ENCODE measurements at regions not wholly inside any gene's neighbourhood (a gene's known extent, or its start where the extent isn't known, plus 50 kb on each side); places are given as distances from the start of the nearest gene placed in this dataset.
"Not testable (repeated sequence)": the region's sequence is repeated elsewhere in the genome, so short reads cannot be mapped to it uniquely, and the experiment has no call there.

DNA sequence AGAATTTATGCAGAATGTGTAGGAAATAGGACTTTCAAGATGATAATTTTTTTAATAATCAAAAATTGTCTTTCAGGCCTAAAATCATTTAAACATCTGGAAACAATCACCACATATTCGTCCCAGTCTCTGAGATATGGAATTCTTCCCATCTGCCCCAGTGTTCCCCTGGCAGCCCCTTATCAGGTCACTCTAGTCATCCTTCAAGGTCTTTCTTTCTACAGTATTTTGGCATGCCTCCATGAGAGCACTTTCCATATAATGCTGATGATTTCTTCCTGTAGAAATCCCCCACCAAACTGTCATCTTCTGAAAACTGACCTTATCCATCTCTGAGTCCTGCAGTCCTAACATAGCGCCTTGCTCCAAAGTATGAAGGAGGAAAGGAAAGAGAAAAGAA lies 422.1 kb downstream of the RPS29 start:
- POLR2A ChIA-PET, result no interaction called here
- no peaks in the 10 kb centered on the region for H3K9me3 Mint-ChIP-seq
- ATAC-seq (ENCODE audit: low read depth), result no peak

DNA sequence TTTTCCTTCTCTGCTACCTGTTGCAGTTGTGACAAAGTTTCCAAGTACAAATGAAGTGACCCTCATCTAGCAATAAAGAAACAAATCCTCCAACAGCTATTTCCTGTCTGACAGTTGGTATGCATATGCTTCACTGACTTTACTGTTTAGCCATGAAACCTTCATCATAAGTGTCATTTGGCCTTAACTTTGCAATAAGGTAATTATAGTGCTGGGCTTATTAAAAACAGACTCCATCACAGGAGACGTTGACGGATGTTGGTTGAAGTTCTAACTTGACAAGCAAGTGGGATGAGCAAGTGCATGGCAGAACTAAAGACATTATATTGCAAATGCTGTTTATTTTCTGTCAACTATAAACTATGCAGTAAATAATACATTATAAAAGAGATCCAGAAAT lies 425.2 kb downstream of the RPS29 start:
- POLR2A ChIA-PET, result no interaction called here

More for the DNA sequence above, 422.1 kb downstream of the RPS29 start:
- peaks cover 4% of the 10 kb centered on the region for H3K27me3 Mint-ChIP-seq
- DNase-seq, result no peak
- no peaks in the 10 kb centered on the region for H3K36me3 Mint-ChIP-seq
- no peak overlapping the region for H3K4me3 Mint-ChIP-seq
- H3K4me1 Mint-ChIP-seq, result peaks cover 2% of the 10 kb centered on the region
- no peak overlapping the region for H3K27ac Mint-ChIP-seq

DNA sequence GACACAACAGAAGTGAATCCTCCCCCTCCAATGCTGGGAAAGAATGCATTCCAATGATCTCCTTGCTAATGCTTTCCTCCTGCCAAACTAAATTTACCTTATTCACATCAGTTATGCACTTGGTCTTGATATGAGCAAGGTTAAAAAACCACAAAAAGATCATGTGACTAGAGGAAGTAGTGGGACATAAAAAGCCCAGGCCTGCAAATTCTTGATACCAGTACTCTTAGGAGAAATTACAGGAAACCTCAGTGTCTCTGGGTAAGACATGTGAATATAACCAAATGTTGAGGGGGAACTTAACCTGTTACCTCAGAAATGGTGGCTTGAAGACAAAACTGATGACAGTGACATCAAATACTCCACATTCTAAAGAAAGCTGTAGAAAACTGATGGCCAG lies 427.1 kb downstream of the RPS29 start:
- DNase-seq (no peak), ATAC-seq (ENCODE audit: low read depth) (no peak)
- no peak overlapping the region for H3K4me3 Mint-ChIP-seq
- no peaks in the 10 kb centered on the region for H3K36me3 Mint-ChIP-seq
- H3K4me1 Mint-ChIP-seq, result peaks cover 4% of the 10 kb centered on the region
- peaks cover under 1% of the 10 kb centered on the region for H3K27me3 Mint-ChIP-seq
- no peak overlapping the region for H3K27ac Mint-ChIP-seq
- POLR2A ChIA-PET, result no interaction called here
- peaks cover 1% of the 10 kb centered on the region for H3K9me3 Mint-ChIP-seq

More for the DNA sequence above, 425.2 kb downstream of the RPS29 start:
- H3K27ac Mint-ChIP-seq, result no peak overlapping the region
- H3K27me3 Mint-ChIP-seq, result peaks cover 2% of the 10 kb centered on the region
- ATAC-seq (ENCODE audit: low read depth), result no peak
- no peaks in the 10 kb centered on the region for H3K36me3 Mint-ChIP-seq
- peaks cover 4% of the 10 kb centered on the region for H3K4me1 Mint-ChIP-seq
- no peak overlapping the region for H3K4me3 Mint-ChIP-seq
- H3K9me3 Mint-ChIP-seq, result peaks cover 1% of the 10 kb centered on the region
- DNase-seq, result no peak

DNA sequence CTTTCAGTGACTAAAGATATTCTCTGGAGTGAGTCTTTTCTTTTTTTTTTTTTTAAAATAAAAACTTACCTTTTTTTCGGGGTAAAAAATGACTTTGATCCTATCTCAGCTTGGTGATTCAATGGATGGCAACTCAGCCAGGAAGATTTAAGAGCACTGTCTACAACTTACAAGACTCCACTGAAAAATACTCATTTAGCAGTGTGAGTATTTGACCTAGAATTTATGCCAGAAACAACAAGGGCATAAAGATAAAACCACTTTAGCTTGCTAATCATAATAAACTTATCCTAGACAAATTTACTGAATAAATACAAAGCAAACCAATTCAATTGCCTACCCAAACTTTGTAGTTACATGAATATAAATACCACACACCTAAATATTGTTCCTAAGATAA lies 446.6 kb downstream of the RPS29 start:
- Mint-ChIP-seq H3K27ac (no peak overlapping the region), H3K36me3 (no peaks in the 10 kb centered on the region), H3K4me1 (no peaks in the 10 kb centered on the region), H3K9me3 (no peaks in the 10 kb centered on the region), H3K4me3 (no peak overlapping the region), H3K27me3 (no peaks in the 10 kb centered on the region)
- no peak for ATAC-seq (ENCODE audit: low read depth)
- POLR2A ChIA-PET, result no interaction called here
- DNase-seq, result no peak

DNA sequence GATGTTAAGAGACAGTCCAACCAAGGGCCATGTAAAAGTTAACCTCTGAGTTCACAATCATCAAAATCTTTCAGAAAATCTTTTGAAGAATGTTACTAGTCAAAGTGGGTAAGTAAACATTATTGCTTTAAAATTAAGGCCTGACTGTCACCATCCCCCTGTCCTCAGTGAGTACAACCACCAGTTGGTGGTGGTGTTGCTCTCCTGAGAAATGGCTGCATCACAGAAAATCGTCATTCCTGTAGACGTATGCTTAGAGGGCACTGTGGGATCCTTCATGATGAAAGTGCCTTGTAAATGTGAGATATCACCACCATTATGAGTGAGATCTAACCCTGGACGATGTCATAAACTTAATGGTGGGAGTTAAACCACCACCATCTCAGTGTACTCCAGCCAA lies 451.2 kb downstream of the RPS29 start:
- H3K4me1 Mint-ChIP-seq, result no peaks in the 10 kb centered on the region
- POLR2A ChIA-PET, result no interaction called here
- ATAC-seq (ENCODE audit: low read depth) (no peak), DNase-seq (no peak)
- no peak overlapping the region for H3K27ac Mint-ChIP-seq
- H3K9me3 Mint-ChIP-seq, result peaks cover 1% of the 10 kb centered on the region
- H3K36me3 Mint-ChIP-seq, result no peaks in the 10 kb centered on the region
- H3K4me3 Mint-ChIP-seq, result no peak overlapping the region
- H3K27me3 Mint-ChIP-seq, result no peaks in the 10 kb centered on the region

DNA sequence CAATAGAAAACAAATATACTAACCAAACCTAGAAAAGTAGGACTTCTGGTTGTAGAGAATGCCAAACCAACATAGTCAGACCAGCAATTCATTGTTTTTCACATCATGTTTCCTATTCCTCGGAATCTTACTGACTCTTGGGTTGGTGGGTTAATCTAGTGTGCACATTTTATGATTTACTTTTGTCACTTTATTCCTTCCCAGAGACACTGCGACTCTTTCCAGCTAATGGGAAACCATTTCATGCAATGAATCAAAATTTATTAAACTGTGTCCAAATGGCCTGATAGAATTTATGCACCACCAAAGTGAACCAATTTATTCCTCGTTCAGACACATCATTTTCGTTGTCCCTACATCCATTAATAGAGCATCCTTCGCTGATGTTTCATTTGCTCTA lies 464.9 kb downstream of the RPS29 start:
- POLR2A ChIA-PET, result no interaction called here
- DNase-seq (no peak), ATAC-seq (ENCODE audit: low read depth) (no peak)
- H3K9me3 Mint-ChIP-seq, result no peaks in the 10 kb centered on the region
- no peaks in the 10 kb centered on the region for H3K36me3 Mint-ChIP-seq
- H3K27me3 Mint-ChIP-seq, result no peaks in the 10 kb centered on the region
- H3K27ac Mint-ChIP-seq, result no peak overlapping the region
- H3K4me3 Mint-ChIP-seq, result no peak overlapping the region
- H3K4me1 Mint-ChIP-seq, result no peaks in the 10 kb centered on the region

DNA sequence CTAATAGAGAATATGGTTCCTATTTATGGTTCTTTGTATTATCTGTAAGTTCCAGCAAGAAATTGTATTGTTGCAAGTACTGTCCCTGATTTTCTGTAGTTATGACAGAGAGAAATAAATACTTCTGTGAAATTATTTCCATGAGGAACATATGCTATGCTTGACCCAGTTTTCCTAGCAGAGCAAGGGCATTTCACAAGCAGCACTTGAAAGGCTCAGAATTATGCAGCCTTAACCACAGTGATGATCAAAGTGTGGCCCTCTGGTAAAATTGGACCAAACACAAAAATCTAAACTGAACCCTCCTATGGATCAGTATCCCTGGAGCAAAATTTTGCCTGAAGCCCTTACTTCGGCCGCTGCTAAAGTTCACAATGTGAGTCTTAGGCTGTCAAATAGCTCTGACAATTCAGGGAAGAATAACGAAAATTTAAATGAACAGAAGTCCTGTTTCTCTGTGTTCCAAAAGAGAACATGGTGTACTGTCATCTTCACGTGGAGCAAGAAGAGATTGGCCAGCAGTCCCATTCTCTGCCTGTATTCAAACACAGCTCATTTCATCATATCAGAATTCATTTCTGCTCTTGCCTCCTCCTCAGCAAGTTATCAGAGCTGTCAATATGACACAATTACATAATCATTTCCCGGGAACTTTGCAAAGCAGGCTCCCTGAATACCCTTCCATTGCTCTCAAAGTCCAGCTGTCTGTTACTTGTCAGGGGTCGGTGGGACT lies 471.9 kb downstream of the RPS29 start:
- POLR2A ChIA-PET, result no interaction called here
- ATAC-seq (ENCODE audit: low read depth) (no peak), DNase-seq (no peak)
- H3K36me3 Mint-ChIP-seq, result no peaks in the 10 kb centered on the region
- no peaks in the 10 kb centered on the region for H3K27me3 Mint-ChIP-seq
- H3K9me3 Mint-ChIP-seq, result no peaks in the 10 kb centered on the region
- H3K27ac Mint-ChIP-seq, result no peak overlapping the region
- H3K4me3 Mint-ChIP-seq, result no peak overlapping the region
- no peaks in the 10 kb centered on the region for H3K4me1 Mint-ChIP-seq

DNA sequence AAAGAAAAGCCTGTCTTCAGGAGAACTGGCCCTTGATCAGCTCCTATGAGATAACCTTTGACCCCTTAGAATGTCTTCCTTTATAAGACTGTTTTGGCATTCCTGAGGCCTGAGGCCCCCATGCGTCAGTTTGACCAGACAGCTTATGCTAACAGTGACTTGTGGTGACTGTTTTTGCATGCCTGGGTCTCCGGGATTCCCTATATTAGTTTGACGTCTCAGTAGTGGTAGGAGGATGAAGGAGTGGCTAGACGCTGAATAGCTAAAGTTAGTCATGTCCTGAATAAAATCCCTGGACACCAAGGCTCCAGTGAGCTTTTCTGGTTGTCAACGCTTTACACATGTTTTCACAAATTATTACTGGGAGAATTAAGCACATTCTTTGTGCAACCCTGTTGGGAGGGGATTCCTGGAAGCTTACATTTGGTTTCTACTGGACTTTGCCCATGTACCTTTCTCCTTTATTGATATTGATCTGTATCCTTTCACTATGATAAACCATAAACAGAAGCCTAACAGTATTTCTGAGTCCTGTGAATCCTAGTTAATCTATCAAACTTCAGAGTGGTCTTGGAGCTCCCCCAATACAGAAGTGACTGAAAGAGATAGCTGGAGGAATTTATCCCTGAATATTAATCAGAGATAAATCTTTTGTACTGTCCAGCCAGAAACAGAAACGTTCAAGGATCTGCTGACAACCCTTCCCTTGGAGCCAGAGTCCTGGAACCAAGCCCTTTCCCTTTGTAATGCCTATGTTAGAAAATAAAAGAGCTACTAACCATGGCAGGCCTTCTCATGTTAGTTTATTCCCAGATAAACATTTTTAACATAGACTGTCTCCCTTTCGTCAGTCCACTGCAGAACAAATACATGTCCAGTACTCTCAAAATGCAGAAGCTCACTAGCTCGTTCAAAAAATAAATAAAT lies 479.2 kb downstream of the RPS29 start:
- no peak for ATAC-seq (ENCODE audit: low read depth)
- H3K36me3 Mint-ChIP-seq, result no peaks in the 10 kb centered on the region
- POLR2A ChIA-PET, result no interaction called here

DNA sequence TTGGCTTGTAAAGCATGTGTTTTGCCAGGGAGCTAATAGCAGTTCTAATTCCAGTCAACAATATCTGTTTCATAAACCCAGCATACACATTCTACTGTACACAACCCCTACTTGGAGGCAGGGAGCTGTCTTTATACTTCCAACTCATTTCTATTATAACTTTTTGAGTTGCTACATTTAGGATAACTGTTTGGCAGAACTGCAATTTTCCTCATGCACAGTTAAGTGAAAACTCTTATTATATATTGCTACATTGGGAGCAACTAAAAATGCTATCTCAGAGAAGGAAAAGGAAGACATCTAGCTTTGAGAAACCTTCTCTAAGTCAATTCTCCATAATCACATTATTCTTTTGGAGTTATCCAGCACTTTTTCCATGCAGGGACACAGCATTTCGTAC lies 480.2 kb downstream of the RPS29 start:
- no peaks in the 10 kb centered on the region for H3K4me1 Mint-ChIP-seq
- peaks cover 3% of the 10 kb centered on the region for H3K9me3 Mint-ChIP-seq
- DNase-seq, result no peak
- POLR2A ChIA-PET, result interaction anchor here (0.6 kb wide), 1 partner anchor 160 kb away, joined by 3 read pairs; no protein-coding TSS in a partner anchor
- H3K36me3 Mint-ChIP-seq, result no peaks in the 10 kb centered on the region
- no peaks in the 10 kb centered on the region for H3K27me3 Mint-ChIP-seq
- H3K4me3 Mint-ChIP-seq, result no peak overlapping the region
- no peak for ATAC-seq (ENCODE audit: low read depth)
- no peak overlapping the region for H3K27ac Mint-ChIP-seq

More for the DNA sequence above, 479.2 kb downstream of the RPS29 start:
- DNase-seq, result no peak
- no peaks in the 10 kb centered on the region for H3K27me3 Mint-ChIP-seq
- H3K27ac Mint-ChIP-seq, result no peak overlapping the region
- H3K9me3 Mint-ChIP-seq, result peaks cover 3% of the 10 kb centered on the region
- H3K4me1 Mint-ChIP-seq, result no peaks in the 10 kb centered on the region
- H3K4me3 Mint-ChIP-seq, result no peak overlapping the region

DNA sequence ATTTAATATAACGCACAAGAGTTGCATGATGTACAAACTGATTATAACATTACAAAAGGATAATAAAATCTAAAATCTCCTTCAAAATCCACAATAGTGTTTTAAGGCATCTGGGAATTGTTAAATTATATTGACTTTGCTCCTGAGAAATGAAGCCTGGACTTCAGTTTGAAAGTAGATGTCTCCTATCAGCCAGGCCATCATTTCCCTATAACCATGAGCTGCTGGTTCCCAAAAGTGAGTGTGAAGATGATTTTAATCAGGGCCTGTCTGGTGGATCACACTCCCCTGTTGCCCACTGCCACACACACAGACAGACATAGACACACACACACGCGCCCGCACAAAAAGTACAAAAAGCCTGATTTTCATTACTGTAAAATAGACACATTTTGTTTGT lies 480.7 kb downstream of the RPS29 start:
- Mint-ChIP-seq H3K27me3 (no peaks in the 10 kb centered on the region), H3K4me3 (no peak overlapping the region), H3K4me1 (no peaks in the 10 kb centered on the region), H3K36me3 (no peaks in the 10 kb centered on the region), H3K27ac (no peak overlapping the region), H3K9me3 (peaks cover 3% of the 10 kb centered on the region)
- no peak for DNase-seq
- POLR2A ChIA-PET, result interaction anchor here (0.6 kb wide), 1 partner anchor 160 kb away, joined by 3 read pairs; no protein-coding TSS in a partner anchor
- no peak for ATAC-seq (ENCODE audit: low read depth)

DNA sequence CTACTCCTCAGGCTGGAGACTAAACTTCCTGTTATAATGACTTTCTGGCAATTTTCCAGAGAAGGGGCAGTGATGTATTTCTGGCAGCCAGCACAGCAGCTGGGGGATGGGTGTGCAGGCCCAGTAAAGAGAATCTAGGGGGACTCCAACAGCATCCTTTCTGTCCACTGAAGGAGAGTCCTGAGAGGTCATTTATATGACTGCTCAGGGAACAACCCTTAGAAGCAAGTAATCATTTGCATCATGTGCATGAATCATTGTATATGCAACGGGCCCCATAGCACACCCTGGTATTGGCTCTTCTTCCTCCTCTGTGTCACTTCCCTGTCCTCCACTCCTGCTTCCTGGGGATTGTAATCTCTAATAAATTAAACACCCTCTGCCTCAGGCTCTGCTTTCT lies 493.8 kb downstream of the RPS29 start:
- Mint-ChIP-seq H3K27me3 (no peaks in the 10 kb centered on the region), H3K36me3 (no peaks in the 10 kb centered on the region), H3K4me3 (no peak overlapping the region), H3K27ac (no peak overlapping the region), H3K9me3 (no peaks in the 10 kb centered on the region), H3K4me1 (no peaks in the 10 kb centered on the region)
- ATAC-seq (ENCODE audit: low read depth) (no peak), DNase-seq (no peak)
- POLR2A ChIA-PET, result no interaction called here

DNA sequence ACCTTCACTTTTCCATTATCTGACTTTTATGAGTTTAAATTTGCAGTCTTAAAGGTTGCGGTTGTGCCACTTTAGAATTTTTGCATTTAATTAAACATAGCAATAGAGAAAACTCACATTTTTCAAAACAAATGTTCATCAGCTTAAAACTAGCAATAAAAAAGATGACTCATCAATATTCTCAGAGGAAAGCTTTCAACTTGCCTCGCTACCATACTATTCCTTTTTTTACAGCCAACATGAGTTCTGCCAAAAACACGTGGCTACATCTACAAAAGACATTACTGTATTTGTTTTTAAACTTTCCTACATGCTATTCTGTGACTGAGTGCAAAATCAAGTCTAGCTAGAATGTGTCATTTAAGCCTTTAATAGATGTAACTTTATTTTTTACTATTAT lies 497.1 kb downstream of the RPS29 start:
- H3K9me3 Mint-ChIP-seq, result no peaks in the 10 kb centered on the region
- DNase-seq (no peak), ATAC-seq (ENCODE audit: low read depth) (no peak)
- H3K36me3 Mint-ChIP-seq, result no peaks in the 10 kb centered on the region
- no peaks in the 10 kb centered on the region for H3K4me1 Mint-ChIP-seq
- H3K27me3 Mint-ChIP-seq, result no peaks in the 10 kb centered on the region
- POLR2A ChIA-PET, result no interaction called here
- no peak overlapping the region for H3K27ac Mint-ChIP-seq
- no peak overlapping the region for H3K4me3 Mint-ChIP-seq

DNA sequence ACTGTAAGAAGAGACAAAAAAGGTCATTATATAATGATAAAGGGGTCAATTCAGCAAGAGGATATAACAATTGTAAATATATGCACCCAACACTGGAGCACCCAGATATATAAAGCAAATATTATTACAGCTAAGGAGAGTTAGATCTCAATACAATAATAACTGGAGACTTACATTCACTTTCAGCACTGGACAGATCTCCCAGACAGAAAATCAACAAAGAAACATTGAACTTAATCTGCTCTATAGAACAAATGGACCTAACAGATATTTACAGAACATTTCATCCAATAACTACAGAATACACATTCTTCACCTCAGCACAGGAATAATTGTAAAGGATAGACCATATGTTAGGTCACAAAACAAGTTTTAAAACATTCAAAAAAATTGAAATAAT lies 512.9 kb downstream of the RPS29 start:
- H3K4me1 Mint-ChIP-seq; H3K27me3 Mint-ChIP-seq; DNase-seq; H3K36me3 Mint-ChIP-seq; H3K4me3 Mint-ChIP-seq; H3K27ac Mint-ChIP-seq; POLR2A ChIA-PET; H3K9me3 Mint-ChIP-seq; ATAC-seq (ENCODE audit: low read depth): not testable (repeated sequence)

DNA sequence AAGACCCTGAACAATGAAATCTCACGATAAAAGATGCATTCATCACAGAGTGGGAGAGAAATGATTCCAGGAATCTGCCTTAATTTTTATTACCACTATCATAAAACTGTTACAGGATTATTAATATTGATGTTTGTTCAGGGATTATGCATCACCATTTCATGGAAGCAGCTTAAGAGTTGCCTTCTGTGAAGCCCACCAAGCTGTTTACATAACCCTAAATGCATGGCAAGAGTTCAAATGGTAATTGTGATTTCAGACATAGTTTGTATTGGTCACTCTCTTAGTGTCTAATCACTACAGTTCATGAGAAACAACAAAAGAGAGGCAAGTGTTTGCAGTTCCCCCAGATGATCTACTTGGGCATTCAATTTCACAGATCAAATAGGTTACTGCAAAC lies 527.7 kb downstream of the RPS29 start:
- H3K9me3 Mint-ChIP-seq, result no peaks in the 10 kb centered on the region
- no peak for DNase-seq
- H3K4me1 Mint-ChIP-seq, result no peaks in the 10 kb centered on the region
- POLR2A ChIA-PET, result no interaction called here
- ATAC-seq (ENCODE audit: low read depth), result no peak
- no peaks in the 10 kb centered on the region for H3K27me3 Mint-ChIP-seq
- H3K36me3 Mint-ChIP-seq, result no peaks in the 10 kb centered on the region
- no peak overlapping the region for H3K27ac Mint-ChIP-seq
- H3K4me3 Mint-ChIP-seq, result no peak overlapping the region

Measured in activated naive CD8-positive, alpha-beta T cell treated with anti-CD3 and anti-CD28 coated beads, Interleukin-2, amount 10 ng/mL, durations not matched to agents 7 days and 5 days (primary cell).